Gastroesophageal sphincter (tissue), 3 donors: ENCODE measurements at regions not wholly inside any gene's neighbourhood (a gene's known extent, or its start where the extent isn't known, plus 50 kb on each side); places are given as distances from the start of the nearest gene placed in this dataset.

ENCODE experiments used
- CTCF ChIP-seq, 4 experiments: fragments of 200-600 bp in 2 of 4; fragments of 450-650 bp in 2 of 4; sonication (generic) in 1 of 4; IDR thresholded peaks; one replicate each; pipeline ENCODE4 v1.5.1; 2017 to 2019; ENCODE audit warnings: antibody characterized with exemption in 4 of 4, mild to moderate bottlenecking in 2 of 4, moderate library complexity in 2 of 4
- POLR2A ChIP-seq, 2 donors: fragments of 450-650 bp; IDR thresholded peaks; one replicate each; pipeline ENCODE4 v1.6.1; 2017; ENCODE audit warnings: antibody characterized with exemption in 2 of 2, mild to moderate bottlenecking in 2 of 2, moderate library complexity in 1 of 2

- TF ChIP-seq POLR2A (IDR thresholded peaks at IDR 0.05) (no peak), CTCF (IDR thresholded peaks at IDR 0.05) (no peak)
These were observed 316.3 kb upstream of the POU5F2 start for GRCh38 chr5:94057655-94058054.
